ENCODE measurements at regions not wholly inside any gene's neighbourhood (a gene's known extent, or its start where the extent isn't known, plus 50 kb on each side); places are given as distances from the start of the nearest gene placed in this dataset.
"Not testable (repeated sequence)": the region's sequence is repeated elsewhere in the genome, so short reads cannot be mapped to it uniquely, and the experiment has no call there.

- DNase-seq: no peak
These were observed 728.2 kb upstream of the NECTIN3 start for GRCh38 chr3:110343376-110343775.

GRCh38 chr3:110343945-110344344 lies 727.7 kb upstream of the NECTIN3 start:
- no peak for DNase-seq

GRCh38 chr3:110344487-110344886 lies 727.1 kb upstream of the NECTIN3 start:
- DNase-seq: no peak

GRCh38 chr3:110344897-110345767 lies 726.5 kb upstream of the NECTIN3 start:
- DNase-seq: no peak

- DNase-seq: no peak
These were observed 722.3 kb upstream of the NECTIN3 start for GRCh38 chr3:110349295-110349694.

GRCh38 chr3:110352841-110353604 lies 718.6 kb upstream of the NECTIN3 start:
- DNase-seq: no peak

GRCh38 chr3:110362751-110363150 lies 708.9 kb upstream of the NECTIN3 start:
- DNase-seq: no peak

- DNase-seq: not testable (repeated sequence)
These were observed 704.3 kb upstream of the NECTIN3 start for GRCh38 chr3:110367289-110367688.

GRCh38 chr3:110375751-110376518 lies 695.7 kb upstream of the NECTIN3 start:
- no peak for DNase-seq

- no peak for DNase-seq
These were observed 693.1 kb upstream of the NECTIN3 start for GRCh38 chr3:110378481-110378880.

- no peak for DNase-seq
These were observed 689.6 kb upstream of the NECTIN3 start for GRCh38 chr3:110381992-110382391.

- no peak for DNase-seq
These were observed 688.3 kb upstream of the NECTIN3 start for GRCh38 chr3:110383356-110383755.

GRCh38 chr3:110384601-110385000 lies 687.0 kb upstream of the NECTIN3 start:
- no peak for DNase-seq

- no peak for DNase-seq
These were observed 682.6 kb upstream of the NECTIN3 start for GRCh38 chr3:110389005-110389404.

- no peak for DNase-seq
These were observed 681.2 kb upstream of the NECTIN3 start for GRCh38 chr3:110390372-110390771.

- DNase-seq: no peak
These were observed 680.6 kb upstream of the NECTIN3 start for GRCh38 chr3:110391042-110391441.

GRCh38 chr3:110391640-110392395 lies 679.8 kb upstream of the NECTIN3 start:
- no peak for DNase-seq

GRCh38 chr3:110393941-110394340 lies 677.7 kb upstream of the NECTIN3 start:
- DNase-seq: no peak

- no peak for DNase-seq
These were observed 674.5 kb upstream of the NECTIN3 start for GRCh38 chr3:110397115-110397514.

- DNase-seq: no peak
These were observed 671.3 kb upstream of the NECTIN3 start for GRCh38 chr3:110400315-110400714.

GRCh38 chr3:110405830-110406585 lies 665.6 kb upstream of the NECTIN3 start:
- DNase-seq: no peak

- DNase-seq: no peak
These were observed 658.4 kb upstream of the NECTIN3 start for GRCh38 chr3:110413266-110413665.
